Trophoblast cell (in vitro differentiated cells and primary cell): ENCODE measurements at regions not wholly inside any gene's neighbourhood (a gene's known extent, or its start where the extent isn't known, plus 50 kb on each side); places are given as distances from the start of the nearest gene placed in this dataset.

ENCODE experiments used
- DNase-seq, 2 donors: peaks; one replicate each; pipeline ENCODE4 v3.0.0-alpha.2; 2016
- H2AFZ ChIP-seq: 2 replicates; pipeline ENCODE4 v1.6.1; 2013; ENCODE audit warnings: low read length, moderate library complexity, mild to moderate bottlenecking; ENCODE audit not compliant: insufficient read depth, poor library complexity
- H2AK5ac ChIP-seq: 2 replicates; pipeline ENCODE4 v1.6.1; 2013; ENCODE audit warnings: mild to moderate bottlenecking, low read length
- H2BK120ac ChIP-seq: 2 replicates; pipeline ENCODE4 v1.6.1; 2013; ENCODE audit warnings: low read length, mild to moderate bottlenecking, moderate library complexity; ENCODE audit not compliant: insufficient read depth, poor library complexity
- H2BK12ac ChIP-seq: 2 replicates; pipeline ENCODE4 v1.6.1; 2013; ENCODE audit warnings: mild to moderate bottlenecking, low read length, moderate library complexity
- H2BK5ac ChIP-seq: 2 replicates; pipeline ENCODE4 v1.6.1; 2013; ENCODE audit warnings: low read length, low read depth, moderate library complexity, mild to moderate bottlenecking; ENCODE audit not compliant: poor library complexity
- H3K14ac ChIP-seq: 2 replicates; pipeline ENCODE4 v1.6.1; 2013; ENCODE audit warnings: mild to moderate bottlenecking, low read length
- H3K18ac ChIP-seq: 2 replicates; pipeline ENCODE4 v1.6.1; 2013; ENCODE audit warnings: mild to moderate bottlenecking, low read length
- H3K23ac ChIP-seq: 2 replicates; pipeline ENCODE4 v1.6.1; 2013; ENCODE audit warnings: low read length
- H3K27ac ChIP-seq: 2 replicates; pipeline ENCODE4 v1.5.1; 2013; ENCODE audit warnings: low read depth, mild to moderate bottlenecking, inconsistent platforms, low read length, moderate library complexity
- H3K27me3 ChIP-seq: 2 replicates; pipeline ENCODE4 v1.6.1; 2013; ENCODE audit warnings: inconsistent platforms, mild to moderate bottlenecking, low read length, moderate library complexity; ENCODE audit not compliant: insufficient read depth
- H3K36me3 ChIP-seq, 2 experiments: 1 replicate in 1 of 2; 2 replicates in 1 of 2; pipeline ENCODE4 v1.6.1; 2013; ENCODE audit warnings: low read length in 2 of 2, mild to moderate bottlenecking in 2 of 2, moderate library complexity in 1 of 2; ENCODE audit not compliant: insufficient read depth in 2 of 2, control insufficient read depth in 1 of 2
- H3K4ac ChIP-seq: 2 replicates; pipeline ENCODE4 v1.6.1; 2013; ENCODE audit warnings: low read depth, mild to moderate bottlenecking, low read length, moderate library complexity
- H3K4me1 ChIP-seq, 2 experiments: 1 replicate in 1 of 2; 2 replicates in 1 of 2; pipeline ENCODE4 v1.6.1; 2013; ENCODE audit warnings: low read length in 2 of 2, mild to moderate bottlenecking in 2 of 2, moderate library complexity in 1 of 2; ENCODE audit not compliant: insufficient read depth in 2 of 2, control insufficient read depth in 1 of 2
- H3K4me2 ChIP-seq: 2 replicates; pipeline ENCODE4 v1.6.1; 2013; ENCODE audit warnings: inconsistent platforms, mild to moderate bottlenecking, low read length, moderate library complexity
- H3K4me3 ChIP-seq: 2 replicates; pipeline ENCODE4 v1.5.1; 2013; ENCODE audit warnings: mild to moderate bottlenecking, low read depth, low read length, inconsistent platforms
- H3K79me1 ChIP-seq: one replicate; pipeline ENCODE4 v1.6.1; 2013; ENCODE audit warnings: low read length
- H3K79me2 ChIP-seq: 2 replicates; pipeline ENCODE4 v1.6.1; 2013; ENCODE audit warnings: low read length, mild to moderate bottlenecking; ENCODE audit not compliant: control insufficient read depth, insufficient read depth, poor library complexity
- H3K9ac ChIP-seq: 2 replicates; pipeline ENCODE4 v1.6.1; 2013; ENCODE audit warnings: mild to moderate bottlenecking, low read length
- H3K9me3 ChIP-seq: 2 replicates; pipeline ENCODE4 v1.6.1; 2013; ENCODE audit warnings: low read depth, mild to moderate bottlenecking, control low read depth, inconsistent platforms, low read length; ENCODE audit not compliant: insufficient read depth
- H4K12ac ChIP-seq: 2 replicates; pipeline ENCODE4 v1.6.1; 2013; ENCODE audit warnings: low read depth, mild to moderate bottlenecking, low read length, moderate library complexity
- H4K8ac ChIP-seq: 2 replicates; pipeline ENCODE4 v1.6.1; 2013; ENCODE audit warnings: low read depth, mild to moderate bottlenecking, low read length, moderate library complexity
- H4K91ac ChIP-seq: one replicate; pipeline ENCODE4 v1.6.1; 2013; ENCODE audit warnings: low read depth, mild to moderate bottlenecking, low read length, moderate library complexity
- WGBS: extraction: QIAGEN DNeasy Blood & Tissue Kit; methylation state at CpG from one replicate; pipeline ENCODE4 v1.1.7; 2013; ENCODE audit warnings: missing lambda C conversion rate; ENCODE audit not compliant: insufficient read length, insufficient coverage; ENCODE audit errors: extremely low coverage; 5-methylcytosine and 5-hydroxymethylcytosine counted together

- no peak overlapping the region for H4K12ac ChIP-seq
- no peaks in the 10 kb centered on the region for H3K9me3 ChIP-seq
- H4K91ac ChIP-seq = no peak overlapping the region
- H3K23ac ChIP-seq = no peak overlapping the region
- H2BK5ac ChIP-seq = no peak overlapping the region
- H2AK5ac ChIP-seq = no peak overlapping the region
- H3K9ac ChIP-seq = no peak overlapping the region
- H2BK12ac ChIP-seq = no peak overlapping the region
- no peak overlapping the region for H3K4ac ChIP-seq
- H4K8ac ChIP-seq = no peak overlapping the region
- no peaks in the 10 kb centered on the region for H3K36me3 ChIP-seq
- H3K27ac ChIP-seq = no peak overlapping the region
- no CpG with 5 or more reads among the region's 1 CpG for WGBS
- no peaks in the 10 kb centered on the region for H3K79me2 ChIP-seq
- DNase-seq = no peak
- no peak overlapping the region for H3K4me2 ChIP-seq
- H3K4me1 ChIP-seq = no peaks in the 10 kb centered on the region
- no peaks in the 10 kb centered on the region for H3K27me3 ChIP-seq
- H2BK120ac ChIP-seq = no peak overlapping the region
- H2AFZ ChIP-seq = no peak overlapping the region
- H3K14ac ChIP-seq = no peak overlapping the region
- no peak overlapping the region for H3K18ac ChIP-seq
- no peak overlapping the region for H3K4me3 ChIP-seq
- H3K79me1 ChIP-seq = no peaks in the 10 kb centered on the region
Measured at GRCh38 chr10:109126016-109126415, 797.3 kb downstream of the XPNPEP1 start.

GRCh38 chr10:109115179-109115578 lies 808.1 kb downstream of the XPNPEP1 start:
- no peak for DNase-seq
- no peak overlapping the region for H2BK5ac ChIP-seq
- H3K18ac ChIP-seq = no peak overlapping the region
- H3K4me3 ChIP-seq = no peak overlapping the region
- WGBS = no CpG with 5 or more reads among the region's 2 CpGs
- no peaks in the 10 kb centered on the region for H3K27me3 ChIP-seq
- no peak overlapping the region for H4K91ac ChIP-seq
- peaks cover 8% of the 10 kb centered on the region for H3K9me3 ChIP-seq
- no peaks in the 10 kb centered on the region for H3K79me2 ChIP-seq
- no peaks in the 10 kb centered on the region for H3K79me1 ChIP-seq
- no peak overlapping the region for H4K12ac ChIP-seq
- H3K14ac ChIP-seq = no peak overlapping the region
- peaks cover 0 to 3% of the 10 kb centered on the region in 2 experiments for H3K4me1 ChIP-seq
- no peak overlapping the region for H3K9ac ChIP-seq
- no peak overlapping the region for H4K8ac ChIP-seq
- H3K27ac ChIP-seq = no peak overlapping the region
- no peak overlapping the region for H2BK12ac ChIP-seq
- H3K23ac ChIP-seq = no peak overlapping the region
- H2AK5ac ChIP-seq = no peak overlapping the region
- H3K4ac ChIP-seq = no peak overlapping the region
- H3K36me3 ChIP-seq = no peaks in the 10 kb centered on the region
- no peak overlapping the region for H2BK120ac ChIP-seq
- no peak overlapping the region for H3K4me2 ChIP-seq
- no peak overlapping the region for H2AFZ ChIP-seq

GRCh38 chr10:109114579-109114978 lies 808.7 kb downstream of the XPNPEP1 start:
- H3K9ac ChIP-seq = no peak overlapping the region
- H3K4me2 ChIP-seq = no peak overlapping the region
- no CpG with 5 or more reads among the region's 2 CpGs for WGBS
- H2AK5ac ChIP-seq = no peak overlapping the region
- H4K8ac ChIP-seq = no peak overlapping the region
- no peaks in the 10 kb centered on the region for H3K79me2 ChIP-seq
- no peak overlapping the region for H2BK12ac ChIP-seq
- DNase-seq = no peak
- no peaks in the 10 kb centered on the region for H3K36me3 ChIP-seq
- no peak overlapping the region for H3K4me3 ChIP-seq
- no peak overlapping the region for H3K18ac ChIP-seq
- H2BK5ac ChIP-seq = no peak overlapping the region
- H3K4me1 ChIP-seq = peaks cover 0 to 3% of the 10 kb centered on the region in 2 experiments
- H2AFZ ChIP-seq = no peak overlapping the region
- H3K14ac ChIP-seq = no peak overlapping the region
- H4K12ac ChIP-seq = no peak overlapping the region
- no peaks in the 10 kb centered on the region for H3K79me1 ChIP-seq
- no peaks in the 10 kb centered on the region for H3K27me3 ChIP-seq
- no peak overlapping the region for H4K91ac ChIP-seq
- peaks cover 8% of the 10 kb centered on the region for H3K9me3 ChIP-seq
- H3K4ac ChIP-seq = no peak overlapping the region
- no peak overlapping the region for H3K23ac ChIP-seq
- no peak overlapping the region for H3K27ac ChIP-seq
- H2BK120ac ChIP-seq = no peak overlapping the region

GRCh38 chr10:109106604-109107003 lies 816.7 kb downstream of the XPNPEP1 start:
- Histone ChIP-seq H4K8ac (no peak overlapping the region), H2BK12ac (no peak overlapping the region), H3K9ac (no peak overlapping the region), H3K18ac (no peak overlapping the region), H3K79me2 (no peaks in the 10 kb centered on the region), H3K27me3 (no peaks in the 10 kb centered on the region), H3K79me1 (no peaks in the 10 kb centered on the region), H2AFZ (no peak overlapping the region), H2AK5ac (no peak overlapping the region), H4K12ac (no peak overlapping the region), H3K4ac (no peak overlapping the region), H2BK120ac (no peak overlapping the region), H3K36me3 (no peaks in the 10 kb centered on the region), H2BK5ac (no peak overlapping the region), H3K4me1 (no peaks in the 10 kb centered on the region), H3K4me2 (no peak overlapping the region), H4K91ac (no peak overlapping the region), H3K27ac (no peak overlapping the region), H3K14ac (no peak overlapping the region), H3K4me3 (no peak overlapping the region), H3K9me3 (no peaks in the 10 kb centered on the region), H3K23ac (no peak overlapping the region)
- DNase-seq = no peak
